GM18498 (cell line): ENCODE measurements at regions not wholly inside any gene's neighbourhood (a gene's known extent, or its start where the extent isn't known, plus 50 kb on each side); places are given as distances from the start of the nearest gene placed in this dataset.
"Not testable (repeated sequence)": the region's sequence is repeated elsewhere in the genome, so short reads cannot be mapped to it uniquely, and the experiment has no call there.

Experiments
- ATAC-seq: cut with Tn5 transposase; IDR thresholded peaks from one replicate; pipeline ENCODE4 v1.9.1; 2021; ENCODE audit warnings: mild to moderate bottlenecking, moderate library complexity; ENCODE audit not compliant: unreplicated experiment

DNA sequence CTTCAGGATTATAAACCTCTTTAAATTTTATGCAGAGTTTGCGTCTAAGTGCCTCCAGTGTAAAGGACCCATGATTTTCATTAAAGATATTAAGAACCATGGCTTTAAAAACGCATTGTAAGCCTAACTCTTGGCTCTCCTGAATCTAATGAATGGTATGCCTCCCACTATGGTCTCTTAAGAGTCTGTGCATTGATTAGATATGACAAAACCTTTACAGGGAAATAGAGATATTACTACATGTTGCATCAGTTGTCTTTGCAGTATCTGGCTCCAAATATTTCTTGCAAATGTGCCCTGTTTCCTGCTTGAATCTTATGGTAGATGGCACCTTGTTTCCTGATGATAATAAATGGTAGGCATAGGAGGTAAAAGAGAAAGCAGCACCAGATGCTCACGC, 189.3 kb upstream of the FSHR start:
- ATAC-seq: no peak

DNA sequence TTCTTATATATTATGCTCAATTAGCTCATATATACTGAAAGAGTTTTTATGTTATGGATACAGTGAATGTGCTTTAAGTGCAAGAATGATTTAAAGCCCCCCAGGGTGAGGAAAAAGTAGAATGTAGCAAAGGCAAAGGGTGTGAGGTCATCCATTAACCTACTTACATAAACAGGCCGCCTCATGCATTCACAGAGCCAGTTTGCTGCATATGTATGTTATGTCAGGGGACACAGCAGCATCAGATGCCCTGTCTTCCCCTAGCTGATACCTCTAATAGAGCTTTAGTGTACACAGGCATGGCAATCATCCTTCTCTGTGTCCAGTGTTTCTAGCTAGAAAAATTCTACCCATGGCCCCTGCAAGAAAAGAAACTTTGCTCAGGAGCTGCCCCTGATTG, 187.8 kb upstream of the FSHR start:
- no peak for ATAC-seq

DNA sequence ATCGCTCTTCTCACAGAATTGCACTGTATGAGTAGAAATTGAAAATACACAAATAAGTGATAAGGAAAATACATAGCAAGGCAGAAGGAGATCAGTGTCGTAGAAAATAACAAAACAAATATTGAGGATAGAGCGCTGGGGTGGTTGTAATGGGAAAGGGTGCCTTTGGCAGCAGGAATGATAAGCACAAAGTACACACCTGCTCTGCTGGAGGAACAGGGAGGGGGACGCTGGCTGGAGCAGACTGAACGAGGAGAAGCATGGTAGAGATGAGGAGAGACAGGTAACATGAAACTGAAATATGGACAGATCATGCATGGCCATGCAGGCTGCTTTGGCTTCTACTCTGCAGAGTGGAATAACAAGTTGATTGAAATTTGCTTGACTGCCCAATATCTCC, 181.2 kb upstream of the FSHR start:
- ATAC-seq: no peak

DNA sequence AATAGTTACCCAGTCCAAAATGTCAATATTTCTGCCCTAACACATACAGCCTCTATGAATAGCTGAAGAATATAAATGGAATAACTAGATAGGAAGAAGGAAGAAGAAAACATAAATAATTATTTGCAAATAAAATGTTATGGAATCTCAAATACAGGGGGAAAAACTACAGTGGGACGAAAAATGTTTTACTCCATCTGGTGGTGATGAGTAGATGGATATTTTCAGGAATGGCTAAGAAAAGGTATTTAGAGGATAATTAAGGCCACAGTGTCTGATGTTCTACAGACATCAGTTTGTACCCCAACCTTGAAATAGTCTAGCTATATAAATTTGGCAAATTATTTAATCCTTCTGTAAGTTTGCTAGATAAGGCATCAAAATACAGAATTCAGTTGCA, 178.1 kb upstream of the FSHR start:
- no peak for ATAC-seq

DNA sequence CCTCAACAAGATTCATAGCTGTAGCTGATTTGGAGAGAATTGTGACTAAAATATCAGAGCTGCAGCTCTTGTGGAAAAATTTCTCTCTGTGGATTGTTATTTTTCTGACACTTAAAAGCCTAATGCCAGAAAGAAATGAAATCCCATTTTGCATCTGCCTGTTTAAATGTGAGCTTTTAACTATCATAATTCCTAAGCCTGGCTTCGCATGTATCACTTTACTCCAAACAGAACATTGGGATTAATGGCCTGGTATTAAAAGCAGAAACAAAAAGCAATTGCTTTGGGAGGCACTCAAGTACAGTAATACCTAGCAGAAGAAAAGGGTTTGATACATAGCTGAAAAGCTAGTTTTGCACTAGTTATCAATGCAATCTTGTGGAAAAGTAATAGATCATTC, 164.2 kb upstream of the FSHR start:
- ATAC-seq: no peak

DNA sequence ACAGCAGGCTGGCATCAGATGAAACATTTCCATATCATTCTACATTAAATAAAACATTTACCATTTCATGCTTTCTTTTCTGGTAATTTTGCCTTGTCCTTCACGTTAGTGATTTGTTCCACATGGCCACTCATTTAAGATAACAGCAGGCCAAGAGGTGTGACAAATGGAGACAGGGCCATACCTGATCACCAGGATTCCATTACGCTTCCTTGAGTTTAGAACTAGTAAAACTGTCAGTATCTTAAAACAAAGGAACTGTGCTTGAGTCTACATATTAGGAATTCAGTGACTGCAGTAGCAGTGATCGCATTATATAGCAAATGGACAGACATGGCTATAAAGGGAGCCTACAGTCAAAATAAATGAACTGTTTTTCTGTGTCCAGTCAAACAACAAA, 155.1 kb upstream of the FSHR start:
- no peak for ATAC-seq

DNA sequence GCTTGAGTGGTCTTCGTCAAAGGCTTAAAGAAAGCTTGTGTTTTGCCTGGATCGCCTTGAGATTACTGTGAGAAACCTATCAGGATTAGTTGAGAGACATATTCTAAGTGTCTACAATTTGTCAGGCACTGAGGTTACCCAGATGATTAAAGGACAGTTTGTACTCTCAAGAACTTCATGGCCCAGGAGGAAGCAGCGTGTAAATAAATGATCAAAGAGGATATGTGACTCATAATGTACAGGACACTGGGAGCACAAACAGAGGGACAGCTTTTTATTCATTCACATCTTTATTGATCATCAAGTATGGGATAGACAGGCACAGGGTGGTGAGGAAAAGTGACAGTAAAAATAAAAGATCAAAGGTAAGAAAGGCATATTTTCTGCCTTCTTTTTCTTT, 152.6 kb upstream of the FSHR start:
- ATAC-seq: no peak

DNA sequence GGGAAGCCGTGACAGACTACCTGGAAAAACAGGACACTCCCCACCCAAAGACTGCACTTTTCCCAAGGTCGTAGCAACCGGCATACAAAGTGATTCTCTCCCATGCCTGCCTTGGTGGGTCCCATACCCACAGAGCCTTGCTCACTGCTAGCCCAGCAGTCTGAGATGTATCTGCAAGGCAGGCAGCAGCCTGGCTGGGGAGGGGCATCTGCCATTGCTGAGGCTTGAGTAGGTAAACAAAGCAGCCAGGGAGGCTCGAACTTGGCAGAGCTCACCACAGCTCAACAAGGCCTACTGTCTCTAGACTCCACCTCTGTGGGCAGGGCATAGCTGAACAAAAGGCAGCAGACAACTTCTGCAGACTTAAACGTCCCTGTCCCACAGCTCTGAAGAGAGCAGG, 144.4 kb upstream of the FSHR start:
- ATAC-seq: not testable (repeated sequence)

DNA sequence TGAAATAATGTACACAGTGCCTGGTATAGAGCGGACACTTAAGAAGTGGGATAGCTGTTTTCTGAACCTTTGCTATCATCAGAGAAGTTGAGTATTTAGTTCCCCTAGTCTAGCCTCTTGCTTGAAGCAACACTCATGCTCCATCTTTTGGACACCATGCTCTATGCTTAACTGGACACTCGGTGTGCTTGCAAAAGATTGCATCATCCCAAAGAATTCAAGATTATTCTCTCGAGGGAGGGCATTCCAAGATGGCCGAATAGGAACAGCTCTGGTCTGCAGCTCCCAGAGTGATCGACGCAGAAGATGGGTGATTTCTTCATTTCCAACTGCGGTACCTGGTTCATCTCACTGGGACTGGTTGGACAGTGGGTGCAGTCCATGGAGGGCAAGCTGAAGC, 143.9 kb upstream of the FSHR start:
- no peak for ATAC-seq

DNA sequence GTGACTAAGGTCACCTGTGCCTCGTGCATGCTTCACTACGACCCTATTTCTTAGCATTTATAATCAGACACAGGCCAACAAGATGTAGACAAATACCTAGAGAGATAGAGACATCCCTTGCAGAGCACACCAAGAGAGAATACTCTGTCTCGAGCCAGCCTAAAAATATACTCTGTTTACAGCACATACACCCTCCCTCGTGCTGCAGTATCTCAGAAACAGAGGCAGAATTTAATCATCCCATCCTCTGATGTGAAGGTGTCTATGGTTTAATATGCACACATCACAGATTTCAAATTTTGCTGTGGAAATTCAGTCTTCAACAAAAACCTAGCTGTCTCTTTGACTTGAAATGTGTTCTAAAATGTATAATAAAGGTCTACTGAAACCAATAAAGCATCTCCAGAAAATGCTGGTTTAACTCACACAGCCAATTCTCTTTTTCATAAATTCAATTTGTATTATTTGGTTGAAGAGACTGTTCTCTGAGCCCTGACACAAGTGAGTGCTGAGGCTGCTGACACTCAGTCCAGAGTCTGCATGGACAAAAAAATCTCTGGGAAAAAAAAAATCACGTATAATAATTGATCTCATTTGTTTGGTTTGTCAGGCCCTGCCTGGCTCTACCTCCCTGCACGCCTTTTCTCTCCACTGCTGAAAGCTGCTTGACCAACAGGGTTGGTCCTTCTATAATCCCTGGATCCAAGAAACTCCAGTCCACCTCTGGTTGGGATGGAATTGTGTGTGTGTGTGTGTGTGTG, 142.0 kb upstream of the FSHR start:
- ATAC-seq: no peak

DNA sequence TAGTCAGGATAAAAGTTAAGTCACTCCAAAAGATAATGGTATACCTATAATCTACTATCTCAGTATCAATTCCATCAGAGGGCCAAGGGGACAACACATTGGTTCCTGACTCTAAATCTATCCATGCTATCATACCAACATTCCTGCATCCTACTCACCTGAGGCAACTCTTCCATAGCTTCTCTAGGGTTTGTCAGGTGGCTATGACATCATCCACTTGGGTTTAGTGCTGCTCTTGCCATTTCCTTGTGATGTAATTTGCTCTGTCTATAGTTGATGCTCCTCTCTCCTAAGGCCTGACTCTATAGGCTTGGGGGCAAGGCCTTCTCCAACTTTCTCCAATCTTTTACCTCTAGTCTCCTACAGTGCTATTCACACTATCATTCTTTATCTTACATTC, 139.9 kb upstream of the FSHR start:
- no peak for ATAC-seq

DNA sequence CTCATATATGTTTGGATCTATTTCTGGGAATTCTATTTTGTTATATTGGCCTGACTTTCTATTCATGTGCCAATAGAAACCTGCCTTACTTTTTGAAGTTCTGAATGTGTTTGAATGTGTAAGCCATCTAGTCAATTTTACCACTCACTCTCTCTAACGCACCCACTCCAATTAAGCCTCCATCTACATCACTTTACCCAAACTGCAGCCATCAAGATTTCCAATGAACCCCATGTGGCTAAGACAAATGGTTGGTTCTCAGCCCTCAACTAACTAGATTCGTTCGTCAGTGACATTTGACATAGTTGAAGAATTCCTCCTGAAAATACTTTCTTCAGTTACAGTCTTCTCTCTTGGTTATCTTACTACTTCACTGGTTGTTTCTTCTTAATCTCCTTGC, 137.3 kb upstream of the FSHR start:
- ATAC-seq: no peak

DNA sequence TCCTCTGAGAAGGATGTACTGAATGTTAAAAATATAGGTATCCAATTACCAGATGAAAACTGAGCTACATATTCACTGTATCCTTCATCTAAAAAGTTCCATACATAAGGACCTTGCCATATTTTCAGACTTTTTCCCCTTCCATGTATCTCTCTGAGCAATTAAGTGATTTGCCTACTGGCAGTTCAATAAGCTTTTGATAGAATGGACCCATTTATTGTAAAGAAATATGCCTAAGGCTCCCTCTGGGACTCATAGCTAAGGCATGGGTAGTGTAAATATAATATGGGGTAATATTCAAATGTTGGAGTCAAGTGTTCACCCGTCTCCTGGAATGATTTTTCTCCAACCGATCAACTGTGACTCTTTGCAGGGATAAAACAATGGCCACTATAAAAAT, 135.4 kb upstream of the FSHR start:
- ATAC-seq: no peak

DNA sequence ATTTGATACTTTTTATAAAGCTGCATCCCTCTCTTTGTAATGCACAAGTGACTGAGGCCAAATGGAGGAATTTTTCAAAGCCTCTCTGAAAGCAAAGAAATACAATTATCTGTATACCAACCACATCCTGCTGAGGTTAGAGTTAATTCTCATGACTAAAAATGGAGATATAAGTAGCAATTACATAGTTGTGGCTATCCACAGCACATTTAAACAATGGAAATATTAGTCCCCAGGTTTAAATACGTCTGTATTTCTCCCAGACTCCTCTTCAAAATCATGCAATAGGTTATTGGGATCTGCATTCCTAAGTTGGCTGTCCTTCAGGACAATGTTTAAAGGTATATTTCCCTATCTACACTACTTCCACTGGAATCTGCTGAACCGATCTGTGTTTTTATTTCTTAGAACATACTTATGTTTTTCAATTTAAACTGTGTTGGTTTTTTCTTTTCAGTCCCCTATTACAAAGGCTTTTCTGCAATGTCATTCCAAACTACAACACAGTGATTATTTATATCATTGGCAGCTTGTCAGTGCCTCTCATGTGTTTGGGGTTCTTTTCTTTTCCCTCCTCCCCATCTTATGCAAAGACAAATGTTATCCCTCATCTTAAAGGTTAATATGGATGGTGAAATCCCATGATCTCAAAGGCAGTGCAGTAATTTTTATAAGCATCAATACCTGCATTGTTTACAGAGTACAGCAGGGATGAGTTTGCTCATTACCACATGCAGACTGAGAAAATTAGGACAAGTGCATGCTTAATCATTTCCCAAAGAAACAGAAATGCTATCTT, 134.8 kb upstream of the FSHR start:
- no peak for ATAC-seq

DNA sequence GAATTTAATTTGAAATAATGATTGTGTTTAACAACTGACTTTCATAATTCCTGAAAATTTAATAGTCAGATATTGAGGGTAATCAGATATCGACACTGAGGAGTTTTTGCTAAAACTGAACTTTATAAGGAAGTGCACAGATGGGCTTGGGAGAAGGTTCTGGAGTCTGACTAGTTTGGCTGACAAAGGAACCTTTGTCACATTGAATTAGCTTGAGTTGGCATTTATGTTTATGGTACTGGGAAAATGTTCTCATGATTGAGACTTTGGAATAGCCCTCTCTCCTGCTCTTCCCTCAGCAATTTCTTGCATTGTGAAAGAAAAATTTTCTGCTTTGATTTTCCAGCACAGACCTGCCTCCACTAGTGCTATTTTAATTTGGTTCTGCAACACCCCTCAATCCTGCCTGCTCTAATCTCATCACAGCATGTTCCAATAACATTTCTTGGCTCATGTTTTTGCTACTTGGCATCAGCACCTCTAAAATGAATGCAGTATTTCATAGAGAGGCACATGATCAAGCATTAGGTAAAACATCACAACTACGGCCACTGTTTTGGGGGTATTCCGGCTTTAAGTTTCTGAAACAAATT, 133.9 kb upstream of the FSHR start:
- no peak for ATAC-seq

DNA sequence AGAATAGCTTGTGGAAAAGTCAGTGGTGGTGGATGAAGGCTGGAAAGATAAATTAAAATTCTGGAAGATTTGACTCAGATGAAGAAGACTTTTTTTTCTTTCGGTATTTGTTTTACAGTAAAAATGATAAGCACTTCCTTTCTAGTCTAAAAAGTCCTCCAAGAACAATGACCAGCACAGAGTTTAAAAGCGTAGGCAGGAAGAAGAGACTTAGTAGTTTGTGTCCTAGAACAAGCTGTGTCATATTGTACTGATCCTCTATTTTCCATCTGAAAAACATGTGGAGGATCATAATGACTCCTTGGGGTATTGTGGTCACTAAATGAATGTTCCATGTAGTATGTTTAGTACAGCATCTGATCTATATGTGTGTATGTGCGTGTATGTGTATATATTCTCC, 132.4 kb upstream of the FSHR start:
- ATAC-seq: no peak

DNA sequence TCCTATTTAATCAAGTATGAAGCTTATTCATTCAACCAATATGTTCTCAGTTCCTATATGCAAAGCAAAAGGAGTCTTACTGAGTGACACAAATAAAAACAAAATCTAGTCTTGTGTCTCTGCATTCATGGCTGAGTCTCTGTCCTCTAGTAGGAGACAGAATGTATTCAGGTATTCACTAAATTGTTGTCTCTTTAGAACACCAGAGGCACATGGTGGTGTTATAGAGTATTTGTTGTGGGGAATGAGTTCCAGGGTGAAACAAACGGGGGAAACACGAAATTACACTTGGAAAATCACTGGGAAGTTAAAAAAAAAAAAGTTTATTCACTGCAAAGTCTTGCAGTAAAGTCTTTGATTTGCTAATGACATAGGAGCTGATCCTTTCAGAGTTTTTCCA, 131.7 kb upstream of the FSHR start:
- no peak for ATAC-seq

DNA sequence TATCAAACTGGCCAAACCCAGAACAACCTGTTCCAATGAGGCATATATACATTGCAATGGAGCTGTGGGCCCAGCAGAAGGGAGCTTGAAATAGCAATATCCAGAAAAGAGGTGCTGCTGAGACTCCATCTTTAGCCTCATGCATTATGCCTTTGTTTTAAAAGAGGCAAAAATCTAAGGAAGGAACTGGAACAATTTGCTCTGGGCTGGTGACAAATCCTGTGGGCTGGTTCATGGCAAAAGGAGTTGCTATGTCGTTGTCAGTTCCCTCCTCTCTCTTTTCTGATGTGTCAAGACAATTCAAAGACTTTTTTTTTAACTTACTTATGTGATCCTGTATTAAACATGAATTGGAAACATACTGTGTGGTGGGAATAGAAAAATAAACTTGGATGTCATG, 124.2 kb upstream of the FSHR start:
- no peak for ATAC-seq

DNA sequence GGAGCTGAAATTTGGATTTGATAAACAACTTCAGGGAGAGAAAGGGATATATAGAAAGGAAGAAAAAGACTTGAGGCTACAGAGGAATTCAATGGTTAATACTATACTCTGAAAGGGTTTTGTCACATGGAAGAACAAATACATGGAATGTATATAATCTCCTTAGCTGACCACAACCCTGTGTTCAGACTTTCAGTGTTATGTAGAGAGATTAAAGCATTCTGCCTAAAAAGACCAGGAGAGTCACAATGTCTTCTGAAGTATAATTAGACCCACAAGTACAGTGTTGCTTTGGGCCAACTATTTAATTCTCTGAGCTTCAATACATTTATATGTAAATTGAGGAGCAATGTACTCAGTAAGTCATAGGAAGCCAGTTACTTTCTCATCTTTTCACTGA, 123.8 kb upstream of the FSHR start:
- no peak for ATAC-seq

DNA sequence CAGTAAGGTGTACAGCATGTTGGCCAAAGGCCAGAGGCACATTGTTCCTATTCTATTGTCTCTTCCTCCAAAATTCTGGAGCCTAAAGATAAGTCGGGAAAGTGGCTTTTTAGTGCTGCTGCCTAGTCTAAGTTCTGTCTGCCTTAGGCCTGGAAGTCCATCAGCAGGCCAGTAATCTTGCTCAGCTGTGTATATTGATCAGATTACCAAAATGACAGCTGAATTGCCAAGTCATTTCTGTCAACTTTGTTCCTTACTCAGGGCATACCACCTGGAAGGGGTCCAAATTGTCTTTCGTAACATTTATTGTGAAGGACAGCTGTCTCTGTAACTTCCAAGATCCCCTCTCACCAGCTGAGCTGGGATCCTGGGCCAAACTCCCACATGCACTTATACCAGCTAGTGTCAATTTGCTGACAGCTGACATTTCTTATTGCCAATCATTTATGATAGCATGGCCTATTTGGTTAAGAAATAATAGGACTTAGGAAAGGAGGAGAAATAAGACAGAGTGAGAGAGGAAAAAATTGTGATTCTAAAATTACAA, 116.8 kb upstream of the FSHR start:
- ATAC-seq: no peak

DNA sequence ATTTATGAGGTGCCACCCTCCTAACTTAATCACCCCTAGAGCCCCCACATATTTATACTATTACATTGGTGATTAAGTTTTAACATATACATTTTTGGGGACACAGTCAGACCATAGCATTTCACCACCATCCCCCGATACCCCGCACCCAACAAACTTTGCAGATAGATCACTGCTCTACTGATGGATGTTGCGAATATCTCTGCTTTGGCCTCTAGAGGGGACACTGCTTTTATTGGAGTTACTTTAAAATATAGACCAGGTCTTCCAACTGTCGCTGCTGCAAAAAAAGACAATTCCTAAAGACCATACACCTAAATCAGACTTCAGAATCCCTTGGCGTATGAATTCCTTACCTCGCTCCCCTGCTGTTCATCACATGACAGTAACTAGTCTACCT, 115.8 kb upstream of the FSHR start:
- no peak for ATAC-seq

DNA sequence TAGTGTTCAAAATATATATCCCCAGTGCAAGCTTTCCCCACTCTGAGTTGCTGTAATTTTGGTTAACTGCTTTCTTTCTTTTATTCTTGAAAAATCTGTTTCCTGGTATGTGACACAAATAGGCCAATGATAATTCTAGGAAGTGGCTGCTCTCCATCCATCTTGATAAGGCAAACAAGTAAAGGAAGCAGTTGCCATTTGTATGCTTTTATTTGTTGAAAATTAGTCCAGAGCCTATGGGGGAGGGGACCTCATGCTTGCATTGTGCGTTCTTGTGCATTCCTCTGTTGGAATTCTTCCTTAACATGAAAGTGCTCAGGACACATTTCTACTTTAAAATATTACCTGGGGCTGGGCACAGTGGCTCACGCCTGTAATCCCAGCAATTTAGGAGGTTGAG, 111.2 kb upstream of the FSHR start:
- no peak for ATAC-seq
